ENCODE measurements at regions not wholly inside any gene's neighbourhood (a gene's known extent, or its start where the extent isn't known, plus 50 kb on each side); places are given as distances from the start of the nearest gene placed in this dataset.

DNA sequence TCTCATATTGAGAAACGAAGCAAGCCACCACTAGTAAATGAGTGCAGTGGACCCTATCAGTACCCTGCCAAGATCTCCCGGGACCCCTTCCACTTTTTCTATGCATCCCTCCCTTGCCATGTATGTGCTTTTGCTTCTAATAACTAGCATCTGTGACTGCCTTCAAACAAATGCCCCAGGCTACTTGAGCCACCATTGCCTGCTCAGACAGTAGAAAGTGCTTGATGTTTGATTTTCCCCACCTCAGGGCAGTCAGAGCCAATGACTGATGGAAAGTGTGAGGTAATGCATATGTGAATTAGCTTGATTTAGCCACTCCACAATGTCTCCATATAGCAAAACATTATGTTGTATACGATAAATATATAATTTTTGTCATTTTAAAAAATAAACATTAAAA, 797.3 kb upstream of the ACO1 start:
- TF ChIP-seq EZH2 (IDR thresholded peaks at IDR 0.05; ENCODE audit: borderline replicate concordance, low read length): no peak
- TF ChIP-seq, protein P1, sequence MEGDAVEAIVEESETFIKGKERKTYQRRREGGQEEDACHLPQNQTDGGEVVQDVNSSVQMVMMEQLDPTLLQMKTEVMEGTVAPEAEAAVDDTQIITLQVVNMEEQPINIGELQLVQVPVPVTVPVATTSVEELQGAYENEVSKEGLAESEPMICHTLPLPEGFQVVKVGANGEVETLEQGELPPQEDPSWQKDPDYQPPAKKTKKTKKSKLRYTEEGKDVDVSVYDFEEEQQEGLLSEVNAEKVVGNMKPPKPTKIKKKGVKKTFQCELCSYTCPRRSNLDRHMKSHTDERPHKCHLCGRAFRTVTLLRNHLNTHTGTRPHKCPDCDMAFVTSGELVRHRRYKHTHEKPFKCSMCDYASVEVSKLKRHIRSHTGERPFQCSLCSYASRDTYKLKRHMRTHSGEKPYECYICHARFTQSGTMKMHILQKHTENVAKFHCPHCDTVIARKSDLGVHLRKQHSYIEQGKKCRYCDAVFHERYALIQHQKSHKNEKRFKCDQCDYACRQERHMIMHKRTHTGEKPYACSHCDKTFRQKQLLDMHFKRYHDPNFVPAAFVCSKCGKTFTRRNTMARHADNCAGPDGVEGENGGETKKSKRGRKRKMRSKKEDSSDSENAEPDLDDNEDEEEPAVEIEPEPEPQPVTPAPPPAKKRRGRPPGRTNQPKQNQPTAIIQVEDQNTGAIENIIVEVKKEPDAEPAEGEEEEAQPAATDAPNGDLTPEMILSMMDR (IDR thresholded peaks at IDR 0.05; ENCODE audit: low read length): no peak
